IPS-20b (cell line): ENCODE measurements at regions not wholly inside any gene's neighbourhood (a gene's known extent, or its start where the extent isn't known, plus 50 kb on each side); places are given as distances from the start of the nearest gene placed in this dataset.

Experiments
- H3K27ac ChIP-seq: one replicate; pipeline ENCODE4 v1.5.1; 2013; ENCODE audit warnings: low read length
- H3K27me3 ChIP-seq: 2 replicates; pipeline ENCODE4 v1.6.1; 2013; ENCODE audit warnings: mild to moderate bottlenecking, low read length, inconsistent platforms; ENCODE audit not compliant: insufficient read depth
- H3K36me3 ChIP-seq: 2 replicates; pipeline ENCODE4 v1.6.1; 2013; ENCODE audit warnings: low read depth, mild to moderate bottlenecking, inconsistent platforms, low read length, moderate library complexity; ENCODE audit not compliant: insufficient read depth
- H3K4me1 ChIP-seq: 2 replicates; pipeline ENCODE4 v1.6.1; 2013; ENCODE audit warnings: mild to moderate bottlenecking, control low read depth, inconsistent platforms, low read length, moderate library complexity; ENCODE audit not compliant: insufficient read depth
- H3K4me3 ChIP-seq: 2 replicates; pipeline ENCODE4 v1.5.1; 2013; ENCODE audit warnings: mild to moderate bottlenecking, low read length, inconsistent platforms
- H3K9ac ChIP-seq: 2 replicates; pipeline ENCODE4 v1.6.1; 2013; ENCODE audit warnings: low read depth, mild to moderate bottlenecking, inconsistent platforms, low read length, moderate library complexity
- H3K9me3 ChIP-seq: 2 replicates; pipeline ENCODE4 v1.6.1; 2013; ENCODE audit warnings: mild to moderate bottlenecking, low read depth, low read length, inconsistent platforms; ENCODE audit not compliant: insufficient read depth

DNA sequence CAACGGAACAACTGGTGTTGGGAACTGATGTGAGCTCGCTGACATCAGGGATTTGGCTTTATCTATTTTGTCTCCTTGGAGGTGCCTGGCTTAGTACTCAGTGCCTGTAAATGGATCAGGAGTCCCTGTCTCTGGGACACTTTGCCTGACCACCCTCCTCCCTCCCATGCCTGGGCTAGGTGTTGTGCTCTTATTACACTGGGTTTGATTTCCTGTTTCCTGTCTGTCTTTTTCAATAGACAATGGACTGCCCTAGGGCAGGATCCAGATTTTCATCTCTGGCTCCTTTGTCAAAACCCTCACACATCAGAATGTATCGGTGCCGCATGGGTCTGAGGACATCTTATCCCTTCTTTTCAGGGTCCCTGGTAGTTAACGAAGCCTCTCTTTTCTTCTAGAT lies 223.6 kb upstream of the ASIC2 start:
- H3K4me3 ChIP-seq, result no peak overlapping the region
- no peak overlapping the region for H3K27ac ChIP-seq
- H3K9ac ChIP-seq, result no peak overlapping the region
- no peaks in the 10 kb centered on the region for H3K9me3 ChIP-seq
- H3K27me3 ChIP-seq, result no peaks in the 10 kb centered on the region
- no peaks in the 10 kb centered on the region for H3K4me1 ChIP-seq
- no peaks in the 10 kb centered on the region for H3K36me3 ChIP-seq

DNA sequence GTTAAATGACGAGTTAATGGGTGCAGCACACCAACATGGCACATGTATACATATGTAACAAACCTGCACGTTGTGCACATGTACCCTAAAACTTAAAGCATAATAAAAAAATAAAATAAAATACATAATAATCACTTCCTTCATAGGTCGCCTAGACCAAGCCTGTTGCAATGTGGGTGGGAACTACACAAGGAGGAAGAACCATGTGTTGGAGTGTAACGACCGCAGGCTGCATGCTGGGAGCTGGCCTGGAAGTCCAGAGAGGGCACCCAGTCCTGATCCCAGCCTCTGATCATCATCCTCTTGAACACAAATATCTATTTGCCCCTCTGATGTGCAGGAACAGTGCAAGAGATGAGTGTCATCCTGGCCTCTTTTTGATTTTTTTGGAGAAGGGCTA lies 224.7 kb upstream of the ASIC2 start:
- no peaks in the 10 kb centered on the region for H3K36me3 ChIP-seq
- H3K4me3 ChIP-seq, result no peak overlapping the region
- H3K9ac ChIP-seq, result no peak overlapping the region
- H3K9me3 ChIP-seq, result no peaks in the 10 kb centered on the region
- H3K4me1 ChIP-seq, result no peaks in the 10 kb centered on the region
- H3K27ac ChIP-seq, result no peak overlapping the region
- no peaks in the 10 kb centered on the region for H3K27me3 ChIP-seq

DNA sequence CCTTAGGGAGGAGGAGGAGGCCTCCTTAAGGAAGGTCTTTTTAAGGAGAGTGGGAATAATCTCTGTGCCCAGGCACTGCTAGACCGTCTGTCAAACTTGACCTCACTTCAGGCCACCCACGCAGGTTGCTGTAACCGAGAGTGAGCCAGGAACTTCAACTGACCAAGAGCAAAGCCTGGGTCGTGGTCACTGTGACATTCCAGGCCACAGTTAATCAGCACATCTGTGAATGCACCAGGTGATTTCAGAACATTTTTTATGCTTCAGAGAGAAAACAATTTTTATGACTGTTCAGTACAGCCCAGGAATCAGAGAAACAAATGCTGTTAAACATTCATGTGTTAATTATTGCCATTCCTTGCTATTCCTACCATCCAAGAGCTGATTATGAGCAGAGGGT lies 226.6 kb upstream of the ASIC2 start:
- Histone ChIP-seq H3K4me1 (no peaks in the 10 kb centered on the region), H3K27ac (no peak overlapping the region), H3K9ac (no peak overlapping the region), H3K36me3 (no peaks in the 10 kb centered on the region), H3K27me3 (no peaks in the 10 kb centered on the region), H3K9me3 (no peaks in the 10 kb centered on the region), H3K4me3 (no peak overlapping the region)

DNA sequence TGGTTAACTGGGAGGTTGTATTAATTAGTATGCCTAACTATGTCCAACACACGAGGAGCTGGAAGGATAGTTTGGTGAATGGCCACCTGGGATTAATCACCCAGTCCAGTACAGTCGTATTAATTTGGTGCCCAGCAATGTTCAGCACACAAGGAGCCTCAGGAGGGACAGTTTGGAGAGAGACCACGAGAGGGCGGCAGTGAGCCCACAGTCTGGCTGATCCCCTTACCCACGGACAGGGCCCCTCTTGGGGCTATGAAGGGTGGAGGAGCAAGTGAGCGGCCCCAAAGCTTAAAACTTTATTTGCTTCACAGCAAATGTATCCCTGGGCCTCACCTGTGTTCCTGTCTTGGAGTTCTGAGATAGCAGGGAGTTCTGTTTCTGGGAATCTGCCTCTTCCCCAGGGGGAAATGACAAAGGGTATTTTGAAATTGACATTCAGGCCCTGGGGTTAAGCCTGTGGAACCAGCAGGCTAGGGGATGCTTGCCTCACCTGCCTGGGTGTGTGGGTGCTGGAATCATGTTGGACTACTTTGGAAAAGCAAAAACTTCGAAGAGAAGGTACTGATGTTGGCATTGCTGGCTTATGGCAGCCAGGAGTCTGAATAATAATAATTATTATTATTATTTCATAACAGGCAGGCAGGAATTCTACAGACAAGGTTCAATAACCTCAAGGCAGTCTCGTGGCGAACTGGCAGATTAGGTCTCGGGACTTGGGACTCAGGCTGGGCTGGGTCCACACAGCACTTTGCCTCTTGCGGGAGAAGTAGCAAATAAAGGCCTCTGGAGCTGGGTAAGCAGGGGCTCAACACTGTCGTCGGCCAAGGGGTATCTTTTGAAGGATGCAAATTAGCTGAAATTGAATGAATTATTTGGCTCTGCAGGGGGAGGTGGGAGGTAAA lies 227.6 kb upstream of the ASIC2 start:
- no peak overlapping the region for H3K27ac ChIP-seq
- H3K9ac ChIP-seq, result no peak overlapping the region
- H3K27me3 ChIP-seq, result no peaks in the 10 kb centered on the region
- H3K36me3 ChIP-seq, result no peaks in the 10 kb centered on the region
- H3K9me3 ChIP-seq, result no peaks in the 10 kb centered on the region
- no peak overlapping the region for H3K4me3 ChIP-seq
- no peaks in the 10 kb centered on the region for H3K4me1 ChIP-seq

DNA sequence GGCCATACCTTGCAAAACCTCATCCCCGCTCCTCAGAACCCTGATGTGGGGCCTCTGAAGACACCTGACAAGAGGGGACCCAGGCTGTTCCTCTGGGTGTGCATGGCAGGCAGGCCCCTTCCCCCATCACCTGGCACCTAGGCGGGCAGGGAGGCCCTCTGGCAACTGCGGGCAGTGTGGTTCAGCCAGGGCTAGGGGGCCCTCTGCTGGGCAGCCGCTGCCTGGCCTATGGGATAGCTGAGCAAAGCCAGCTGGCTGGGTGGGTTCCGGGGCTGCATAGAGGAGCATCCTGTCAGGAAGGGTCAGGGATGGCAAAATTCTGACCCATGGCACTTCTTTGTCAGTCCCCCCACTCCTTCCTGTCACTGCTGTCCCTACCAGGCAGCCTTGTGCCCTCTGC lies 228.7 kb upstream of the ASIC2 start:
- Histone ChIP-seq H3K4me3 (no peak overlapping the region), H3K27ac (no peak overlapping the region), H3K27me3 (no peaks in the 10 kb centered on the region; the same call in 1 of the 2 replicates), H3K36me3 (no peaks in the 10 kb centered on the region), H3K9ac (no peak overlapping the region), H3K9me3 (no peaks in the 10 kb centered on the region), H3K4me1 (no peaks in the 10 kb centered on the region)

DNA sequence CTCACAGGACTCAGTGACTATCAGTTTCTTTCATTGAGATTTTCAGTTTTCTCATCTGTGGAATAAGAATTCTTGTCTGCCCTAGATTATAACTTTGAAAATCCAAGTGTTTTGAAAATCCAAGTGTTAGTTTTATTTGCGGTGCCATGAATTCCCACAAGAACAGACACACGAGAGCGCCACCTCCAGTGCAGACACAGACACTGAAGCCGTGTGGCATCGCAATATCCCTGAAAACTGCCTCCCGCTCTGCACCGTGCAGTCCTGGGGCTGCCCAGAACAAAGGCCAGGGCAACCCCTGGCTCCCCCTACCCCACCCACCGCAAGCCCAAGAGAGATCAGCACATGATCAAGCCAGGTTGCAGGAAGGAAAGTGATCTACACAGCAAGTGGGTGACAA lies 229.5 kb upstream of the ASIC2 start:
- Histone ChIP-seq H3K27ac (no peak overlapping the region), H3K9me3 (peaks cover 7% of the 10 kb centered on the region; the same call in 1 of the 2 replicates), H3K27me3 (no peaks in the 10 kb centered on the region; the same call in 1 of the 2 replicates), H3K9ac (no peak overlapping the region), H3K4me1 (no peaks in the 10 kb centered on the region), H3K36me3 (no peaks in the 10 kb centered on the region), H3K4me3 (no peak overlapping the region)

DNA sequence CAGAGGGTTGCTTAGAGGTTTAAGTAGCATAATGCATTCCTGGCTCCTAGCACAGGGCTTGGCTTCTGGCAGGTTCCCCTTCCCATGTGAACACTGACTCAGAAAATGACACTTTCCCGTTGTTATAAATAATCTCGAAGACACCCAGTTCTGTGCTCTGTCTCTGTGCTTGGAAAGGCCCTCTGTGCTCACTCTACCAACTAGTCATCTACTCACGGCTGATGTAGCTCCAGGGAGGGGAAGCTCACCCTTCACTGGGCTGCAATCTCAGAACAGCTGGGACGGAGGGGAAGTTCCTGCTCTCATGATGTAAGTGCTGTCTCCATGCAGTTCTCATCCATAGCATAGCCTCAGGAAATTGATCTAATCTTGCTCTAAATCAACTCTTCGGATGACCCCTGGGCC lies 230.5 kb upstream of the ASIC2 start:
- Histone ChIP-seq H3K9me3 (peaks cover 8% of the 10 kb centered on the region; the same call in 1 of the 2 replicates), H3K4me3 (no peak overlapping the region), H3K27me3 (no peaks in the 10 kb centered on the region; the same call in 1 of the 2 replicates), H3K27ac (no peak overlapping the region), H3K4me1 (no peaks in the 10 kb centered on the region), H3K9ac (no peak overlapping the region), H3K36me3 (no peaks in the 10 kb centered on the region)

DNA sequence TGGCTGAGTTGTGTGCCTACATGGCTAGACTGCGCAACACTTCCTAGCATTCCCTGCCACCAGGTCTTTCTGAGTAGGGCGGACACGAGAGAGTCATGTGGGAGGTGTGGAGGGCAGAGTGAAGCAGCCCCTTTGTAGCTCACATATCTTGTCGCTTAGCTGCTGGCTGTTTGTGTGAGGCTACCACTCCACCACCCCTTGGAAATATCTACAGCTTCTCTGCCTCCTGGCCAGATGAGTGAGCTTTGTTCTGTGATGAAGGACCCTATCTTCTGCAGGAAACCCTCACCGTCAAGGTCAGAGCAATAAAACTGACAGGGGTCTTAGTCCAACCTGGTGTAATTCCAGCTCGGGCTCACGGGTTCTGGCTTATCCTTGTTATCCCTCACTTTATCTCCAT lies 232.1 kb upstream of the ASIC2 start:
- no peaks in the 10 kb centered on the region; the same call in 1 of the 2 replicates for H3K27me3 ChIP-seq
- H3K27ac ChIP-seq, result no peak overlapping the region
- H3K36me3 ChIP-seq, result no peaks in the 10 kb centered on the region
- no peak overlapping the region for H3K4me3 ChIP-seq
- H3K9me3 ChIP-seq, result peaks cover 8% of the 10 kb centered on the region; the same call in 1 of the 2 replicates
- H3K9ac ChIP-seq, result no peak overlapping the region
- H3K4me1 ChIP-seq, result peaks cover 3% of the 10 kb centered on the region; the same call in 1 of the 2 replicates

DNA sequence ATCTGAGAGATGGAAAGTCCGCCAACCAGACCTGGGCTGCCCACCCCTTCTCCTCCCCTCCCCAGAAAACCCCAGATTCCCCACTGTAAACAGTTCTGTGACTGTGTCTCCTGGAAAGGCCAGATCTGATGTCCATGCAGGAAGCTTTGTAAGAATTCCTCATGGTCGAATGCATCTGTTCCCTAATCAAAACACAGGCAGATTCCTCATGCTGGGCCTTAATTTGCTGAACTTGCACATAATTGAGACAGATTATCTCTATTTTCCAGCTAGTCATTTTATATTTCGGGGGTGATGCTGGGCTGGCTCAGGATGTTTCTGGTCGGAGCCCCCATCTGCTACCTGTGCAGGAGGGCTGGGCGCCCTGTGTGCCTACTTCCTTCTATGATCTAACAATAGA lies 233.6 kb upstream of the ASIC2 start:
- Histone ChIP-seq H3K36me3 (no peaks in the 10 kb centered on the region), H3K4me3 (no peak overlapping the region), H3K4me1 (peaks cover 4% of the 10 kb centered on the region; the same call in 1 of the 2 replicates), H3K9ac (no peak overlapping the region), H3K9me3 (peaks cover 8% of the 10 kb centered on the region; the same call in 1 of the 2 replicates), H3K27ac (no peak overlapping the region), H3K27me3 (no peaks in the 10 kb centered on the region; the same call in 1 of the 2 replicates)

DNA sequence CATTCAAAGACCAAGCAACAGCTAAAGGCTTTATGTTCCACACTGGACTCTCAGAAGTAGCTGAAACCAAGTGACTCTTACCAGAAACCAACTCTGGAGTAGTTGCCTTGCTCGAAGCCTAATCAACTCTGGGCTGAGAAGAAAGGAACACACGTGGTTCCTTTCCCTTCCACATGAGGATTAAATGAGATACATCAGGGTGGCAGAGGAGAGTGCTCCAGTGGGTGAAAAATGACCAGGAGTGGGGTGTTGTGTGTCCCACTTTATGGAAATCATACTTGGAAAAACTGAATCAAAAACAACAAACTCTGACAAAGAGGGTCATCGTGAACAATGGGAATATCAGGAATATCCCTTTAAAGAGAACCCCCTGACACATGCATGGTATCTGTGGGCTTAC lies 234.2 kb upstream of the ASIC2 start:
- Histone ChIP-seq H3K9ac (no peak overlapping the region), H3K9me3 (peaks cover 8% of the 10 kb centered on the region; the same call in 1 of the 2 replicates)

DNA sequence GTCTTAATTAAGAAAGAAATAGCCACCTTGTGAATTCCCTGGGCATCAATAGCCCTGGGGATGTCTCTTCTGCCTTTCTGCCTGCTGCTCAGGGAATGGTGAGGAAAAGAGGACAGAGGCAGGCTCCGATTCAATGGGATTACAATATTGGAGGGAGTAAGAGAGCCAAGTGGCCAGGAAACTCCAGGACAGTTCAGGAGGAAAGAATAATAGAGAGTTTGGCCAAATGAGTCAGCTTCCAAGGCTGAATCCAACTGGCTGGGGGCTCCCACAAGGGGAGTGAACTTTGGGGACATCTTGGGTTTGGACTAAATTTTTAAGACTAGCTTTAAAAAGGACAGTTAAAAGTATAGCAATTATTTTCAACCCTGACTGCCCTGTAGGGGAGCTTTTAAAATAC lies 235.8 kb upstream of the ASIC2 start:
- Histone ChIP-seq H3K27ac (no peak overlapping the region), H3K9me3 (peaks cover 8% of the 10 kb centered on the region; the same call in 1 of the 2 replicates), H3K4me1 (peaks cover 4% of the 10 kb centered on the region; the same call in 1 of the 2 replicates), H3K36me3 (no peaks in the 10 kb centered on the region), H3K4me3 (no peak overlapping the region), H3K27me3 (no peaks in the 10 kb centered on the region; the same call in 1 of the 2 replicates), H3K9ac (no peak overlapping the region)

More for the DNA sequence above, 234.2 kb upstream of the ASIC2 start:
- H3K36me3 ChIP-seq, result no peaks in the 10 kb centered on the region
- no peak overlapping the region for H3K27ac ChIP-seq
- peaks cover 4% of the 10 kb centered on the region; the same call in 1 of the 2 replicates for H3K4me1 ChIP-seq
- H3K4me3 ChIP-seq, result no peak overlapping the region
- no peaks in the 10 kb centered on the region; the same call in 1 of the 2 replicates for H3K27me3 ChIP-seq

DNA sequence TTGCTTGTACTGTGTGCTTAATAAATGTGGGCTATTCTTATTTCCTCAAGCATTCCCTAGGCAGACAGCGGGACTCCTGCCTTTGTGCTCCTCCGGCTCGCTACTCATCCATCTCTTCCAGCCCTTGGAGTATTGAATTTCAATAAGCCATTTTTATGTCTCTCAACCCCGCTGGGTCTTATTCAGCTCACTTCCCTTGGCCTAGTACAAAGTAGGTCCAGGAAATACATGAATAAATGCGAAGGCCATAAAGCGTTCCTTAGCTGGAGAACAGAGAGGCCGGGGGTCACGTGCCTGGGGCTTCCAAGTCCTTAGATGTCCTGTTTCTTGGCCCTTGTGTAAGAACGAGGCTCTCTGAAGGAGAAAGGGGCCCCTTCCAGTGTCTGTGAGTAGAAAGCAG lies 236.7 kb upstream of the ASIC2 start:
- no peak overlapping the region for H3K9ac ChIP-seq
- H3K4me3 ChIP-seq, result no peak overlapping the region
- peaks cover 4% of the 10 kb centered on the region; the same call in 1 of the 2 replicates for H3K4me1 ChIP-seq
- no peaks in the 10 kb centered on the region; the same call in 1 of the 2 replicates for H3K27me3 ChIP-seq
- no peak overlapping the region for H3K27ac ChIP-seq
- H3K9me3 ChIP-seq, result peaks cover 8% of the 10 kb centered on the region; the same call in 1 of the 2 replicates
- H3K36me3 ChIP-seq, result no peaks in the 10 kb centered on the region
